ENCODE measurements at regions not wholly inside any gene's neighbourhood (a gene's known extent, or its start where the extent isn't known, plus 50 kb on each side); places are given as distances from the start of the nearest gene placed in this dataset.

DNA sequence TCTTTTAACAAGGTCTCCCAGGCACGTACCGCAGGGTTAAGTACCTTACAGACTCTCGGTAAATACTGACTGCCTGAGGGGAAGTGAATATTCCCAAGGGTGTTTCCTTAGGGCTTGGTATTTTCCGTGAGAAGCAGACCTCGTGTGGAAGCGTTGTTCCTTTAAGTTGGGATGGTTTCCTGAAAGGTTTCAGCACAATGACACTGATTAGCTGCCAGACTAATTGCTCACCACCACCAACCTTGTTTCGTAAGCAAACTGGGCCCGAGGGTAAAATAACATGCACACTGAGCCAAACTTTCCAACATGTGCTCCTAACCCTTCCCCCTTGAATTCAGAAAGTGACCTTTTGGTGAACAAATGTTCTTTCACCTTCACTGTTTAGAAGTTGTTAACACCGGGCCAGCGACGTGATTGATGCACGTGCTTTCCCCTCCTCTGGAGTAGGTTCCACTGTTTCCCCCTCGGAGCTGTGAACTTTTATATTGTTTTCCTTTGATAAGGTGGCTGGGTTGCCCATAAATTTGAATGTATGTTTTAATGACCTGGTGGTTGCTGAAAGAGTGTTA is 128.1 kb upstream of the RPS23 start:
- no peak for DNase-seq (ENCODE audit: low read depth in 2 of 3, low spot score in 2 of 3)

DNA sequence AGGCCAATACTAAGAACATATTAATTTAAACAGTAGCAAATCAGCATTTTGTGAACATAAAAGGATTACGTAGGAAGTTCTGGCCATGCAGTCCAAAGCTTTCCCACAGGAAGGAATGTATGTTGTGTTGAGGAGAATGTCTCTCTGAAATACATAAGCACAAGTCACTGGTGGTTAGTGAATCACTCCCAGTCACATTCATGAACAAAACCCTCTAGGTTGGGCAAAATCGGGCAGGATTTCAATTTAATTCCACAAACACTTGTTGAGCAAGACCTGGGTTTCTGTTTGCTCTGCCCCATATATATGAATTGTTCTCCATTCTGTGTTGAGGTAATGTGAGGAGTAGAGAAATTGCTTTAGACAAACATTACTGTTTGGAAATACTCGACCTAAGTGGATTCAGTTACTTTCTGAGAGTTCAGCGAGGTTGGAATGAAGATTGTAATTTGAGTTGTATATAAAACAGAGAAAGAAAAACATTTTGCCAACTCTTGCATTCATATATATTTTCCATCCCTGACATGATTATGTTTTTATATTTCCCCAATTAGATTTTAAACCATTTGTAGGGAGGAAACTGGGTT is 127.6 kb upstream of the RPS23 start:
- no peak for DNase-seq (ENCODE audit: low read depth in 2 of 3, low spot score in 2 of 3)

DNA sequence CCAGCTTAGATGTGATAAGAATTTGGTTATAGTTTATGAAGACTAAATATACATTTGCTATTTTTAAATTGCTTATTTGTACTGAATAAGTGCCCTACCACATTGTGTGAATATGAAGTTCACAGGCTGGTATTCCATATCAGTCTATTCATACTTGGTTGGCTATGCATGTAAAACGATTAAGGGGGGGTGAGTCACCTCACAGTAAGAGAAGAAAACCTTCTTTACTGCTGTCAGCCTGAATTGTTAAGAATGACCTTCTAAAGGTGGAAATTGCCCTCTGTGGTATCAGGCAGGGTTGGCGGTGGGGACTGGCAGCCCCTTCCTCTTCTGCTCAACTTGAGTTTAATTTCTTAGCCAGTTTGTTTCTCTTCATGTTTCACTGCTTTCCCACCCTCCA is 127.0 kb upstream of the RPS23 start:
- no peak for DNase-seq (ENCODE audit: low read depth in 2 of 3, low spot score in 2 of 3)

DNA sequence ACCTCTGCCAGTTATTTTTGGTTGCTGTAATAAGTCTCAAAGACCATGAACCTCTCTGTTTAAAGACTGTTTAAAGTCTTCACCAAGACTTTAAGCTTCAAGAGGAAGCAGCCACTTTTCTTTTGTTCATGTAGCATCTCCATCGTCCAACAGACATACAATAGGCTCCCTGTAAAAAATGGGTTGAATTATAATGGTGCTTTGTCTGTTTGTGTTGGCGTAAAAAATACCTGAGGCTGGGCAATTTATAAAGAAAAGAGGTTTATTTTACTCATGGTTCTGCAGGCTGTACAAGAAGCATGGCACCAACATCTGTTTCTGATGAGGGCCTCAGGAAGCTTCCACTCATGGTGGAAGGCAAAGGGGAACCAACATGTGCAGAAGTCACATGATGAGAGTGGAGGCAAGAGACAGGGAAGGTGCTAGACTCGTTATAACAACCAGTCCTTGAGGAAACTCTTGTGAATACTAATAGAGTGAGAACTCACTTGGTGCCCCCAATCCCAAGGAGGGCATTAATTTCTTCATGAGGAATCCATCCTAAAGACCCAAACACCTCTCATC is 126.3 kb upstream of the RPS23 start:
- no peak for DNase-seq (ENCODE audit: low read depth in 2 of 3, low spot score in 2 of 3)

DNA sequence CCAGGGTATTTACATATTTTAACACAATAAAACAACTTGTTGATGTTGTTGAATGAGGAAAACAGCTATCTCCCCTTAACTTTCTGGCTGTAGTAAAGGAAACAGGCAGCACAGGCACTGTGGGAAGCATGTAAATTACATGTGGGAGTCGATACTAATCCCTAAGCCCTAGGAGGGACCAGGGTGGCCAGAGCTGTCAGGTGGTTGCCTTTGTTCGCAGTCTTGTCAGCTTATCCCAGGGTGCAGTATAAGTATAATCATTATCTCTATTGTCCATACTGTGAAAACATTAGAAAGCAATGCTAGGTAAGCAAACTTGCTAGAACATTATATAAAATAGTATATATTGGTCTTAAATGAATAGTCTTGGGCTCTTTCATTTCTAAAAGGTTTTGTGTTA is 125.6 kb upstream of the RPS23 start:
- DNase-seq (ENCODE audit: low read depth in 2 of 3, low spot score in 2 of 3): no peak

DNA sequence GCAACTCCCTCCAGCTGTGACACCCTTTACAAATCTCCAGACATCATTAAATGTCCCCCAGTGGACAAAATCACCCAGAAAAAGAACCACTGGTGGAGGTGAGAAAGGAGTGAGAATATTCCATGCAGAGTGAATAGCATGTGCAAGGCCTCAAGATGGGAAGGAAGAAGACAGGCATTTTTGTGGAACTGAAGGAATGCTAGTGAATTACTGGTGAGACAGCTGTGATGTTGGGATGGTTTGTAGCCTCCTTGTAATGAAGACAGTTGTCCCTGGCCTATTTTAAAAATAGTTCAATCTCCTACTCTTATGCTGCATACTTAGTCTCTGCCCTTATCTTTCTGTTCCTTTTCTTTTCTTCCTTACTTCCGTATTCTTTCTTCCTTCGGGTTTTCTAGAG is 124.9 kb upstream of the RPS23 start:
- DNase-seq (ENCODE audit: low read depth in 2 of 3, low spot score in 2 of 3): no peak

DNA sequence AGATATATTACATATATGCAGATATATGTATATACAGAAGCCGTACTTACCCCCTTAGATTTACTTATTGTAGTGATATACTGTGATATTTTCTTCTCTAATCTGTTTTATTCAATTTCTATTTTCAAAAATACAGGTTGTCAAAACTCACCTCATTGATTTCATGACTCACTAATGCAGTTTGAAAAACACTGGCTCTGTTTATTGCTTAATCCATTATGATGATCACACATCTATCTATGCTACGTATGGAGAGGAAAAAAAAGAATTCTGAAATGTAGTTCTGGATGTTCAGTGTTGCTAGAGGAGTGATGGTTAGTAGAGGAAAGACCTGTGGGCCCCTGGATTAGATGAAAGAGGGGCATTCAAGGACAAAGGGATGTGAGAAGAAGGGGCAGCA is 121.0 kb upstream of the RPS23 start:
- DNase-seq (ENCODE audit: low read depth in 2 of 3, low spot score in 2 of 3): no peak

DNA sequence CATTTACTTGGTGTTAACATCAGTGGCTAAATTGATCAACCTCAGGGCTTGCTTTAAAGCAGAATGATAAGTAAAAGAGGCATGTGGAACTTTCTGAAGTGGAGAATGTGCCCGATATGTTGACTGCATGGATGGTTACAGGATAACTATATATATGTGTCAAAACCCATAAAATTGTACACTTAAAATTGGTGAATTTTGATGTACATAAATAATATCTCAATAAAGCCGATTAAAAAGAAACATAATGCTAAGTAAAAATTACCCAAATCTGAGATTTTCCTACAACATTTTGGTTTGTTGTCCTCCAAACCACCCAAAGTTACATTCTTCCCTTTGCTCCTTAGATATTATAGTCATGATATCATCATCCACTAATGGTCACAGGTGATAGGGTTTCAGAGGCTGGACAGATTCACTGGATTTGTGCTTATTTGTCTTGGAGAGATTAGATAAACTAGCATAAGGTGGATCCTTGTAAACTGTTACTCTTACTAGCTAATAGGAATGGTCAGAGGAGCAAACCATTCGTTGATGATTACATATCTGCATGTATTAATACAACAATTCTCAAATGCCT is 119.7 kb upstream of the RPS23 start:
- DNase-seq (ENCODE audit: low read depth in 2 of 3, low spot score in 2 of 3): no peak

DNA sequence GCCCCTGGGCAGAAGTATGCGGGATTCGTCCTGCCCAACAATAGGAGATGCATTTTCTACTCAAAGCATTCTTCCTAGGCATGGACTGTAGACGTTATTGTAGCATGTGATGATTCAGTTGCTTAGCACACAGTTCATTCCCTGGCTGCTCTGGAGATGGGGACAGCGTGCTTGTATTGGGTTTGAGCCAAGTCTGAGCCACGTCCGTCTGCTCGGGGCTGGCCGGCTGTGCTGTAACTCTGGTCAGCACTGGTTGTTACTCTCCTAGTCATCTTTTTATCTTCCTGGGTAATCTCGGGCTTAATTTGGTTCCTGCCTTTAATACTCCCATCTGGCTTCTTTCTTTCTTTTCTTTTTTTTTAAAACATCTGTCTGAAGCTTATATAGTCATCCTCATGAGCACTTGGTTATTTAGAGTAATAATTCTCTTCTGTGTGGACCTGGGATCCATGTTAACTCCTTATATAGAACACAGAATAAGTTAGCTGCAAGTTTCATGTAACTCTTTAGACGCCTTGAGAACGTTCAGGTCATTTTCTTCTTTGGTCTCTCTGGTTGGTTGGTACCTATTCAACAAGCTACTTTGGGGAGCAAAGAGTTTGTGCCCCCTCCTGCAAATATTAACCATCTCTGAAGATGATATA is 118.8 kb upstream of the RPS23 start:
- no peak for DNase-seq (ENCODE audit: low read depth in 2 of 3, low spot score in 2 of 3)

DNA sequence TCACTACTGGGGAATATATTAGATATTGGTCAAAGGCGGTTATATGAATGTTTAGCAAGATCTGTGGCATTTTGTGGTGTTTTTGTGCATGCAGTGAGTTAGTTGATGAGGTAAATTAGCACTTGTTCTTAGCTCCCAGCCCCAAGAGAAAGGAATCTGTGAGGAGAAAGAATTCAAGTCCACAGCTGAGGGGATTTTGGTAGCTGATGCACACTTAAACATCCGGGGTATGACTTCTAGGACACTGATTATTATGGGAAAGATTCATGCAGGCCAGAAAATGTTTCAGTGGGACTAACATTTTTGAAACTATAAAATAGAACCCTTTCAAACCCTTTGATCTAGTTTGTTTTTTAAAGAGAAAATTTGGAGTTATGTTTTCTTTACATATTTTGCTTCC is 118.2 kb upstream of the RPS23 start:
- no peak for DNase-seq (ENCODE audit: low read depth in 2 of 3, low spot score in 2 of 3)

DNA sequence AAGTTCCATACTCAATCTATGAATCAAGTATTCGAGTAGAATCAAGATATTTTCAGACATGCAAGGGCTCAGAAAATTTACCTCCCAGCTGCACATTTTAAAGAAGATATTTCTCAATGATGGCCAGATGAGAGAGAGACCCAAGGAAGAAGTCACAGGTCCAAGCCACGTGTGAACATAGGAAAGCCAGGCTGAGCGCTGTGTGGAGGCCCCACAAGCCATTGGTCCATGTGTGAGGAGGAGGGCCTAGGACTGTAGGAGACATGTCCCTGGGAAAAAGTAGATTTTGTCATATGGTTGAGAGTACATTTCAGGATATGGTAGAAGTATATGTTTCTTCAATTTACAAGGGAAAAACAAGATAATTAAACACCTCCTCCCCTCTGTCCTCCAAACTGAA is 115.8 kb upstream of the RPS23 start:
- DNase-seq (ENCODE audit: low read depth in 2 of 3, low spot score in 2 of 3): no peak

DNA sequence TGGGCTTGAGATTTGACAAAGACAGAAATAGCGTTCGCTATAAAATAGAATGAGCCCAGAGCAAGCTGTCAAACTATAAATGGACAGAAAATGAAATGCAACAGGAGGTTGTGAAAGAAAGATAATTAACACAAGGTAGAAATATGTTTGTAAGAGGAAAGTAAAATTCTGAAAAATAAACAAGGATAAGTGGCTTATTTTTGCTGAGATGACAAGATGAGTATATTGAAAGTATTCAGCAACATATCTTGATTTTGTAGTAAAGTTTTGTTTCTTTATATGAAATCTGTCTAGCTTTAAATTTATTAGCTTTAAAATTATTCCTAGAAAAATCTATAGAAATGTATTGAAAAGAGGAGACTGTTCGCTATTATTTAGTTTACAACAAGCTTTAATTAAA is 111.9 kb upstream of the RPS23 start:
- DNase-seq (ENCODE audit: low read depth in 2 of 3, low spot score in 2 of 3): no peak

DNA sequence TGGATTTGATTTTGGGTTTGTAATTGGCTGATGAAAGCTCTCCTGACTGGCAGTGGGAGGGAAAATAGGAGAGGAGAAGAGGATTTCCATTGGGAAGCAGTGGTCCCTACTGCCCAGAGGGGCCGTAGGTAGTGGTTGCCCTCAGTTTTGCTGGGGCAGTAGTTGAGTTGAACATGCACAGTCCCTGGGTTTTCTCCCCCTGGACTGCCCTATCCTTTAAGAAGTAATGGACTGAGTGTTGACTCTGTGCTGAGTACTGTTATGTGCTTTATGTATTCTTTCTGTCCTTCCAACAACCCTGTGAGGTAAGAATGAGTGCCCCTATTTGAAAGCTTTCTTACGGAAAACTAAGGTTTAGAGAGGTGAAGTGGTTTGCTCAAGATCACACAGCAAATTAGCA is 111.2 kb upstream of the RPS23 start:
- no peak for DNase-seq (ENCODE audit: low read depth in 2 of 3, low spot score in 2 of 3)

DNA sequence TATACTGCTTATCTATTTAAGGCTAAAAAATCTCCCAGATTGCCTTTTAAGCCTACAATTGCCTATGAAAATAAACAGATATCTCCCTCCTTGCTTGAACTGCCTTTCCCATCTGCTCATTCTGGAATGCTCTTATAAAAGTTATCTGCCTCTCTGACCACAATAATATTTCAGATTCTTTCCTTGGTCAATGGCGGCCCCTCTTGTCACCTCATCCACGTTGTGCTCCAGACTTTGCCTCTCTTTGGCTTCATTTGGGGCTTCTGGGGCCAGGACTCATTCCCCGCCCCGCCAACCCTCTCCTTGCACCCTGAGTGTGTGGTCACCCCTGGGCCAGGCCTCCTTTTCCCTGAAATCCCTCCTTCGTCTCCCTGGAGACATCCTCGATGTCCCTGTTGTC is 110.0 kb upstream of the RPS23 start:
- DNase-seq (ENCODE audit: low read depth in 2 of 3, low spot score in 2 of 3): no peak

DNA sequence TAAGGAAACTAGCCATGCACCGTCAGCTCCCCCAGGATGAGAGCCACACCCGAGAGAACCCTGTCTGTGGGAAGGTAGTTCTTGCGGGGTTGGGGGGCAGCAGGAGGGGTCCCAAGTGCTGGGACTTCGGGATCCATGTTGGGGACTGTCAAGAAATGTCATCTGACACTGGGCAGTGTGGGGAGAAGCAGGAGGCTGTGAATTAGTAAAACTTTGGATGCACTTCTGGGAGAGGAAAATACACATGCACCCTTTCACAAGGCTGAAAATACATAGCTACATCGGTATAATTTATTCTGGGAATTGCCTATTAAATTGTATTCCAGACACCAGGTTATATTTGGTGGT is 109.6 kb upstream of the RPS23 start:
- DNase-seq (ENCODE audit: low read depth in 2 of 3, low spot score in 2 of 3): no peak

DNA sequence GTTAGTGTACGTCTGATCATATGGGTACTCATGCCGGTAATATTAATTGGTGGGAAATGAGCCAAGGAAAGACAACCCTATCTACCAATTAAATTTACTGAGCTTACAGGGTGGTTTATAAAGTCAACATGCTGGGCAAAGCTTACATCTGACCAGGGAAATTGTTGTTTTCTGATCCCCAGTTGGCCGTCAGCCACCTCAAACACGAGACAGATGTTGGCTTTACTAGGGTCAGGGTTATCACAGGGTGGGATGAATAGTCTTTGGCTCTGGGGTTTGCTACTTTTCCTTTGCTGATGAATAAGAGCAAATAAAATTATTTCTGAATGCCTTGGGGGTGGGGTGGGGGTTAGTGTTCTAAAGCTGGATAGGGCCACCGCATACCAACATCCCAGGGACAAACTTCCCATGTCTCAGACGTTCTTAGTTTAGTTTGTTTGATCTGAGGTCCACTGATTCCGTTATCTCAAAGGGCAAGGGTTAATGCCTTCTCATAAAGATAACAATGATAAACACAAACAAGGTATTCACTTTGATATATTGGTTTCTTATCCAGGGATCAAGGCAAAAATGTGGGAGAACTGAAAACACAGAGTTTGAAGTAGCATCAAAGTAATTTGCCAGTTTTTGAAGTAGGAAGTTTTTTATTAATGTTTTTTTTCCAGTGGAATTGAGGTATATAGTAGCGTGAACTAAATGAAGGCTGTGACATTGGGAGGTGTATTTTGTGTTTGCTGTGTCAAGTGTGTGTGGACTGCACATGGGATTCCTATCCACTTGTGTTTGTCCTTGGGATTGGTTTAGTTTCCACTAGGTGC is 109.1 kb upstream of the RPS23 start:
- no peak for DNase-seq (ENCODE audit: low read depth in 2 of 3, low spot score in 2 of 3)

DNA sequence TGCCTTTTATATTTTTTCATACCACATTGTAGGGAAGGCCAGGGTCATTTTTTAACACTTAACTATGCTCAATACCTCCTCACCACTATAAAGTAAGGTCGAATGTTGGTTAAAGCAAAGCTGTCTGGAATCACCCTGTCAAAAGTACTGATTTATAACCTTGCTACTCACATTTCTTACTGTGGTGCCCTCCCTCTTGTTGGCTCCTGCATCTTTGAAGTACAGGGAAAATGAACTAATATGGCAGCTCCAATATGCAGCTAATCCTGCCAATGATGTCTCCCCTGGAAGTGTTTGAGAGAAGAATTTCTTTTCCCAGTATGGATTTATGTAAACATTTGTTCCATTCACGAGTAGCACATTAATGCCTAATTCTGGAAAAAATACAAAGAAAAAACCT is 108.4 kb upstream of the RPS23 start:
- DNase-seq (ENCODE audit: low read depth in 2 of 3, low spot score in 2 of 3): no peak

DNA sequence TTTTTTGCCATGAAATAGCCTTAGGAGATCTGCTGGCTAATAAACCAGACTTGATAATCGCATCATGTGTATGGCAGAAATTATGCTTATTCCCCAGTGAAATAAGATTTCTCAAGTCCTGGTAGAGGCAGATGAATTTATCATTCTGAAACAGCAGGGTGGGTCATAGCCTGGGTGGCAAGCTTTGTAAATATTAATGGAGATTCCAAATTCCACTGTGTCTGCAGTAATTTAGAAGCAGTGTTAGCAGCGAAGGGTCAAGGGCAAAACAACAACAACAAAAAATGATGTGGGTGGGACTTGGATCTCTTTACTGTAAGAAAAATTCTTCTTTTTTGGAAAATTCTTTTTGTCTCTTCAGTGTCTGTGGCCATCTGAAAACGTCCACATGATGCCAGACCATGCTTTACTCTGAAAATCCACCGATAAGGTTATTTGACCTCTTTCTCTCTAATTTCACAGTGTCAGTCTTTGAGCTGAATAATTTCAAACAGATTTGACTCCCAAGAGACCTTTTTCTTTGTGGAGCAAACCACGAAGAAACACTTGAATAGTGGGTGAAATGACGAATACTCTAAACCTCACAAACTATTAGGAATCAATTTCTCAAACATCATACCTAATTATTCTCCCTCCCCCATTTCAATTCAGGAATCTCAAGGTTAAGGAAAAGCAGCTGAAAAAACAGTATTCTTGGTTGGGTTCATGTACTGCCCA is 106.0 kb upstream of the RPS23 start:
- DNase-seq (ENCODE audit: low read depth in 2 of 3, low spot score in 2 of 3): no peak

DNA sequence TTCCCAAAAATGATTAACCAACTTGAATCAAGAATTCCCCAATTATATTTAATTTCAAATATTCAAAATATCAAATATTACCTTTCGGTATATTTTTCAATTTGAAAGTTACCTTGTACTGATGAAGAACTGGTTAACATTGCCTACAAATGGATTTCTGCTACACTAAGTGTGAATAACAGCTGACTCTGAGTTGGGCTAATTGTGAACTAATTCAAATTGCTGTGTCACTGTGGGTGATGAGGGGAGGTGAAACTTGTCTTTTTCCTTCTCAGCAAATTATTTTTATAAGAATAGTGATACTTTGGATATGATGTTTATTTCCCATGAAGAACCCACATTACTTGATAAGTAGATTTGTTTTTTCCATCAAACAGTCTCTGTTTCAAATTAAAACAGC is 103.4 kb upstream of the RPS23 start:
- no peak for DNase-seq (ENCODE audit: low read depth in 2 of 3, low spot score in 2 of 3)

DNA sequence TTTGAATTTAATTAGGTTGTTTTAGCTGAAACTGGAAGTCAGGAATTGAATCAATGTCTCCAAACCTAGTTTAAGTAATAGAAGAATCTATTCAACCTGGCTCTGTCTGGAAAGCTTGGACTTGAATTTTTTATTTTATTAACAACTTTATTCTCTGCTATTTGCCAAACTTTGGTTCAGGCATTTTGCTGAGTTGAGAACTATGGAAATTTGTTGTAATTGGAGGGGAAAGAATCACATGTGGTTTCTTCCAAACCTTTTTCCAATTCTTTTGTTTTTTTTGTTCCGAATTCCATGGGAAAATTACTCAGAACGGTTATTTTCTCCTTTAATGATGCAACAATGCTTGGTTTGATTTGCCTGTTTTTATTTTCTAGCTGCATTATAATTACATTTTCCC is 98.2 kb upstream of the RPS23 start:
- no peak for DNase-seq (ENCODE audit: low read depth in 2 of 3, low spot score in 2 of 3)

Data from activated CD8-positive, alpha-beta memory T cell treated with anti-CD3 and anti-CD28 coated beads for 48 hours (primary cell).